ENCODE measurements at regions not wholly inside any gene's neighbourhood (a gene's known extent, or its start where the extent isn't known, plus 50 kb on each side); places are given as distances from the start of the nearest gene placed in this dataset.

- TF ChIP-seq, protein P1, sequence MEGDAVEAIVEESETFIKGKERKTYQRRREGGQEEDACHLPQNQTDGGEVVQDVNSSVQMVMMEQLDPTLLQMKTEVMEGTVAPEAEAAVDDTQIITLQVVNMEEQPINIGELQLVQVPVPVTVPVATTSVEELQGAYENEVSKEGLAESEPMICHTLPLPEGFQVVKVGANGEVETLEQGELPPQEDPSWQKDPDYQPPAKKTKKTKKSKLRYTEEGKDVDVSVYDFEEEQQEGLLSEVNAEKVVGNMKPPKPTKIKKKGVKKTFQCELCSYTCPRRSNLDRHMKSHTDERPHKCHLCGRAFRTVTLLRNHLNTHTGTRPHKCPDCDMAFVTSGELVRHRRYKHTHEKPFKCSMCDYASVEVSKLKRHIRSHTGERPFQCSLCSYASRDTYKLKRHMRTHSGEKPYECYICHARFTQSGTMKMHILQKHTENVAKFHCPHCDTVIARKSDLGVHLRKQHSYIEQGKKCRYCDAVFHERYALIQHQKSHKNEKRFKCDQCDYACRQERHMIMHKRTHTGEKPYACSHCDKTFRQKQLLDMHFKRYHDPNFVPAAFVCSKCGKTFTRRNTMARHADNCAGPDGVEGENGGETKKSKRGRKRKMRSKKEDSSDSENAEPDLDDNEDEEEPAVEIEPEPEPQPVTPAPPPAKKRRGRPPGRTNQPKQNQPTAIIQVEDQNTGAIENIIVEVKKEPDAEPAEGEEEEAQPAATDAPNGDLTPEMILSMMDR (IDR thresholded peaks at IDR 0.05; ENCODE audit: poor library complexity): no peak
- TF ChIP-seq EZH2 (IDR thresholded peaks at IDR 0.05; ENCODE audit: borderline replicate concordance) (no peak), EZH2phosphoT487 (IDR thresholded peaks at IDR 0.05; ENCODE audit: low read depth, severe bottlenecking, unreplicated experiment) (no peak)
Measured at GRCh38 chr9:110077925-110078324, 130.0 kb downstream of the C9orf152 start.

All from hepatocyte (in vitro differentiated cells).